Panc1 (cell line): ENCODE measurements at regions not wholly inside any gene's neighbourhood (a gene's known extent, or its start where the extent isn't known, plus 50 kb on each side); places are given as distances from the start of the nearest gene placed in this dataset.
"Not testable (repeated sequence)": the region's sequence is repeated elsewhere in the genome, so short reads cannot be mapped to it uniquely, and the experiment has no call there.

Source experiments
- ATAC-seq: fragments of 200-7000 bp; cut with Tn5 transposase; 2 replicates; pipeline ENCODE4 v1.9.1; 2020; ENCODE audit warnings: mild to moderate bottlenecking, moderate library complexity
- BruUV-seq: library from RNA; stranded (reverse); fragments of 400-500 nt; replicated peaks from 2 replicates; lab custom pipeline; 2021; lab: Mats Ljungman, UMichigan
- CTCF ChIA-PET: fragments of 300-600 bp; sonication (Branson Sonifier 250); formaldehyde crosslinking; loops from one replicate; lab custom pipeline; 2022; ENCODE audit warnings: antibody characterized with exemption; lab: Charles Lee
- POLR2A ChIA-PET: fragments of 300-600 bp; sonication (Branson Sonifier 250); formaldehyde crosslinking; loops from one replicate; lab custom pipeline; 2022; ENCODE audit warnings: antibody characterized with exemption; lab: Charles Lee
- DNase-seq: peaks from one replicate; pipeline ENCODE4 v3.0.0-alpha.2; 2010; ENCODE audit warnings: low read depth, low spot score
- H3K27ac ChIP-seq: 2 replicates; pipeline ENCODE4 v1.5.1; 2011; ENCODE audit warnings: mild to moderate bottlenecking, low read length, inconsistent platforms
- H3K27me3 ChIP-seq: fragments of 200-500 bp; sonication (Bioruptor generic); 2 replicates; pipeline ENCODE4 v1.6.0; 2014; ENCODE audit warnings: low read length, inconsistent platforms; ENCODE audit not compliant: control insufficient read depth, insufficient read depth
- H3K36me3 ChIP-seq: fragments of 200-500 bp; sonication (Bioruptor generic); 2 replicates; pipeline ENCODE4 v1.5.1; 2014; ENCODE audit warnings: inconsistent platforms, mild to moderate bottlenecking, low read length, moderate library complexity; ENCODE audit not compliant: control insufficient read depth, insufficient read depth
- H3K4me1 ChIP-seq: 2 replicates; pipeline ENCODE4 v1.5.1; 2011; ENCODE audit warnings: inconsistent platforms, mild to moderate bottlenecking, low read length, moderate library complexity; ENCODE audit not compliant: control insufficient read depth, insufficient read depth
- H3K4me3 ChIP-seq, 2 experiments: 2 replicates each; pipeline ENCODE4 v1.5.1; 2011 to 2012; ENCODE audit warnings: low read depth in 2 of 2, low read length in 2 of 2, mild to moderate bottlenecking in 2 of 2, inconsistent platforms in 1 of 2, moderate library complexity in 1 of 2
- H3K9me3 ChIP-seq: fragments of 200-500 bp; sonication (Bioruptor generic); 2 replicates; pipeline ENCODE4 v1.5.1; 2014; ENCODE audit warnings: low read depth, mild to moderate bottlenecking, inconsistent platforms, low read length, moderate library complexity; ENCODE audit not compliant: control insufficient read depth, insufficient read depth
- POLR2AphosphoS5 ChIP-seq: IDR thresholded peaks from 2 replicates; pipeline ENCODE4 v1.6.1; 2012; ENCODE audit warnings: mild to moderate bottlenecking, low read depth, low read length, moderate library complexity
- SIN3A ChIP-seq: IDR thresholded peaks from 2 replicates; pipeline ENCODE4 v1.6.1; 2012; ENCODE audit warnings: low read depth, mild to moderate bottlenecking, low read length, moderate library complexity, borderline replicate concordance; ENCODE audit not compliant: insufficient read depth
- TCF7L2 ChIP-seq: IDR thresholded peaks from 2 replicates; pipeline ENCODE4 v1.6.1; 2011; ENCODE audit warnings: mild to moderate bottlenecking, low read depth, low read length, inconsistent platforms
- in situ Hi-C: cut with HindIII; loops from 2 replicates; pipeline ENCODE4 v1.10.0; 2016; ENCODE audit warnings: low sequenced_read_pairs, low pct_unique_long_range_greater_than_20kb
- intact Hi-C: fragments of 100-400 bp; cut with micrococcal nuclease; formaldehyde crosslinking; loops from one replicate; pipeline ENCODE4 v1.10.0; 2022; ENCODE audit not compliant: unreplicated experiment
- TF ChIP-seq, protein P1 (sequence below), 2 experiments: IDR thresholded peaks; 2 replicates each; pipeline ENCODE4 v1.6.1; 2011 to 2012; ENCODE audit warnings: low read depth in 2 of 2, control low read depth in 1 of 2, low read length in 1 of 2, mild to moderate bottlenecking in 1 of 2, moderate library complexity in 1 of 2; ENCODE audit not compliant: insufficient read depth in 1 of 2
- TF ChIP-seq, protein P2 (sequence below): fragments of 450-650 bp; IDR thresholded peaks from 2 replicates; pipeline ENCODE4 v1.5.1; 2017; ENCODE audit warnings: mild to moderate bottlenecking

DNA sequence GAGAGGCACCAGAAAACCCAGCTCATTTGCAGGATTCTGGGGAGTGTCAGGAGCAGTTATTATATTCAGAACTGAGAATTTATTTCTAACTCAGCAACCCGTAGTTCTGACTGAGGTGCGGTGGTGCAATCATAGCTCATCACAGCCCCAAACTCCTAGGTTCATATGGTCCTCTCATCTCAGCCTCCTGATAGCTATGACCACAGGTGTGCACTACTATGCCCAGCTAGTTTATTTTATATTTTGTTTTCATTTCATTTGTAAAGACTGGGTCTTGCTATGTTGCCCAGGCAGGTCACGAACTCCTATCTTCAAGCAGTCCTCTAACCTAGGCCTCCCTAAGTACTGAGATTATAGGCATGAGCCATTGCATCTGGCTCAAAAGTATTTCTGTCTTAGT lies 4819.8 kb upstream of the OR11H1 start:
- DNase-seq, H3K36me3 ChIP-seq, BruUV-seq, ATAC-seq, H3K27ac ChIP-seq, CTCF ChIA-PET, H3K9me3 ChIP-seq, POLR2A ChIA-PET, in situ Hi-C loops, H3K27me3 ChIP-seq, intact Hi-C loops, H3K4me3 ChIP-seq, H3K4me1 ChIP-seq: not testable (repeated sequence)

- not testable (repeated sequence) for H3K9me3 ChIP-seq
Observed at GRCh38 chr22:10710923-10711322, 4817.1 kb upstream of the OR11H1 start.

GRCh38 chr22:10722804-10723203 lies 4805.2 kb upstream of the OR11H1 start:
- H3K9me3 ChIP-seq, DNase-seq, H3K27me3 ChIP-seq, in situ Hi-C loops, H3K4me1 ChIP-seq, intact Hi-C loops, BruUV-seq, H3K27ac ChIP-seq, CTCF ChIA-PET, H3K4me3 ChIP-seq, POLR2A ChIA-PET, ATAC-seq, H3K36me3 ChIP-seq: not testable (repeated sequence)

More at GRCh38 chr22:10710923-10711322, 4817.1 kb upstream of the OR11H1 start:
- ATAC-seq, H3K4me3 ChIP-seq, intact Hi-C loops, in situ Hi-C loops, BruUV-seq, H3K27ac ChIP-seq, POLR2A ChIA-PET, H3K27me3 ChIP-seq, DNase-seq, CTCF ChIA-PET, H3K36me3 ChIP-seq, H3K4me1 ChIP-seq: not testable (repeated sequence)

DNA sequence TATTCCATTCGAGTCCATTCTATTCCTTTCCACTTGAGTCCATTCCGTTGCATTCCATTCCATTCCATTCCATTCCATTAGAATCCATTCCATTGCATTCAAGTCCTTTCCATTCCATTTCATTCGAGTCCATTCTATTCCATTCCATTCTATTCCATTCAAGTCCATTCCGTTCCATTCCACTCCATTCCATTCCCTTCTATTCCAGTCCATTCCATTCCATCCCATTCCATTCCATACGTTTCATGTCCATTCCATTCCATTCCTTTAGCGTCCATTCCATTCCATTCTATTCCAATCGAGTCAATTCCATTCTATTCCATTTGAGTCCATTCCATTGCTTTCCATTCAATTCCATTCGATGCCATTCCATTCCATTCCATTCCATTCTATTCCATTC lies 4804.0 kb upstream of the OR11H1 start:
- intact Hi-C loops = not testable (repeated sequence)

DNA sequence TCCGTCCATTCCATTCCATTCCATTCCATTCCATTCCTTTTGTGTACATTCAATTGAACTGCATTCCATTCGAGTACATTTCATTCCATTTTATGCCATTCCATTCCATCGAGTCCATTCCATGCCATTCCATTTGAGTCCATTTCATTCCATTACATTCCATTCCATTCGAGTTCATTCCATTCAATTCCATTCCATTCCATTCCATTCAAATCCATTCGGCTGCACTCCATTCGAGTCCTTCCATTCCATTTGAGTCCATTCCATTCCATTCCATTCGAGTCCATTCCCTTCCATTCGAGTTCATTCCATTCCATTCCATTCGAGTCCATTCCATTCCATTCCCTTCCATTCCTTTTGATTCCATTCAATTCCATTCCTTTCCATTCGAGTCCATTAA lies 4800.6 kb upstream of the OR11H1 start:
- H3K4me3 ChIP-seq = no peak overlapping the region
- intact Hi-C loops = no loop called here
- H3K27ac ChIP-seq = no peak overlapping the region
- no peaks in the 10 kb centered on the region for H3K4me1 ChIP-seq
- H3K27me3 ChIP-seq = no peaks in the 10 kb centered on the region
- DNase-seq (no peak), ATAC-seq (no peak)
- in situ Hi-C loops = no loop called here
- no TSS peak for BruUV-seq
- H3K36me3 ChIP-seq = no peaks in the 10 kb centered on the region
- H3K9me3 ChIP-seq = no peaks in the 10 kb centered on the region
- ChIA-PET POLR2A (no interaction called here), CTCF (no interaction called here)
- TF ChIP-seq TCF7L2 (no peak), POLR2AphosphoS5 (no peak), SIN3A (no peak)
- TF ChIP-seq, protein P1, sequence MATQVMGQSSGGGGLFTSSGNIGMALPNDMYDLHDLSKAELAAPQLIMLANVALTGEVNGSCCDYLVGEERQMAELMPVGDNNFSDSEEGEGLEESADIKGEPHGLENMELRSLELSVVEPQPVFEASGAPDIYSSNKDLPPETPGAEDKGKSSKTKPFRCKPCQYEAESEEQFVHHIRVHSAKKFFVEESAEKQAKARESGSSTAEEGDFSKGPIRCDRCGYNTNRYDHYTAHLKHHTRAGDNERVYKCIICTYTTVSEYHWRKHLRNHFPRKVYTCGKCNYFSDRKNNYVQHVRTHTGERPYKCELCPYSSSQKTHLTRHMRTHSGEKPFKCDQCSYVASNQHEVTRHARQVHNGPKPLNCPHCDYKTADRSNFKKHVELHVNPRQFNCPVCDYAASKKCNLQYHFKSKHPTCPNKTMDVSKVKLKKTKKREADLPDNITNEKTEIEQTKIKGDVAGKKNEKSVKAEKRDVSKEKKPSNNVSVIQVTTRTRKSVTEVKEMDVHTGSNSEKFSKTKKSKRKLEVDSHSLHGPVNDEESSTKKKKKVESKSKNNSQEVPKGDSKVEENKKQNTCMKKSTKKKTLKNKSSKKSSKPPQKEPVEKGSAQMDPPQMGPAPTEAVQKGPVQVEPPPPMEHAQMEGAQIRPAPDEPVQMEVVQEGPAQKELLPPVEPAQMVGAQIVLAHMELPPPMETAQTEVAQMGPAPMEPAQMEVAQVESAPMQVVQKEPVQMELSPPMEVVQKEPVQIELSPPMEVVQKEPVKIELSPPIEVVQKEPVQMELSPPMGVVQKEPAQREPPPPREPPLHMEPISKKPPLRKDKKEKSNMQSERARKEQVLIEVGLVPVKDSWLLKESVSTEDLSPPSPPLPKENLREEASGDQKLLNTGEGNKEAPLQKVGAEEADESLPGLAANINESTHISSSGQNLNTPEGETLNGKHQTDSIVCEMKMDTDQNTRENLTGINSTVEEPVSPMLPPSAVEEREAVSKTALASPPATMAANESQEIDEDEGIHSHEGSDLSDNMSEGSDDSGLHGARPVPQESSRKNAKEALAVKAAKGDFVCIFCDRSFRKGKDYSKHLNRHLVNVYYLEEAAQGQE (IDR thresholded peaks at IDR 0.05; ENCODE audit: insufficient read depth in 1 of 2, low read depth in 2 of 2, low read length in 1 of 2) = no peak
- TF ChIP-seq, protein P2, sequence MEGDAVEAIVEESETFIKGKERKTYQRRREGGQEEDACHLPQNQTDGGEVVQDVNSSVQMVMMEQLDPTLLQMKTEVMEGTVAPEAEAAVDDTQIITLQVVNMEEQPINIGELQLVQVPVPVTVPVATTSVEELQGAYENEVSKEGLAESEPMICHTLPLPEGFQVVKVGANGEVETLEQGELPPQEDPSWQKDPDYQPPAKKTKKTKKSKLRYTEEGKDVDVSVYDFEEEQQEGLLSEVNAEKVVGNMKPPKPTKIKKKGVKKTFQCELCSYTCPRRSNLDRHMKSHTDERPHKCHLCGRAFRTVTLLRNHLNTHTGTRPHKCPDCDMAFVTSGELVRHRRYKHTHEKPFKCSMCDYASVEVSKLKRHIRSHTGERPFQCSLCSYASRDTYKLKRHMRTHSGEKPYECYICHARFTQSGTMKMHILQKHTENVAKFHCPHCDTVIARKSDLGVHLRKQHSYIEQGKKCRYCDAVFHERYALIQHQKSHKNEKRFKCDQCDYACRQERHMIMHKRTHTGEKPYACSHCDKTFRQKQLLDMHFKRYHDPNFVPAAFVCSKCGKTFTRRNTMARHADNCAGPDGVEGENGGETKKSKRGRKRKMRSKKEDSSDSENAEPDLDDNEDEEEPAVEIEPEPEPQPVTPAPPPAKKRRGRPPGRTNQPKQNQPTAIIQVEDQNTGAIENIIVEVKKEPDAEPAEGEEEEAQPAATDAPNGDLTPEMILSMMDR = no peak

More for the DNA sequence above, 4804.0 kb upstream of the OR11H1 start:
- H3K36me3 ChIP-seq, ATAC-seq, H3K9me3 ChIP-seq, BruUV-seq, in situ Hi-C loops, H3K27ac ChIP-seq, H3K4me1 ChIP-seq, DNase-seq, CTCF ChIA-PET, POLR2A ChIA-PET, H3K4me3 ChIP-seq, H3K27me3 ChIP-seq: not testable (repeated sequence)
